ENCODE measurements at regions not wholly inside any gene's neighbourhood (a gene's known extent, or its start where the extent isn't known, plus 50 kb on each side); places are given as distances from the start of the nearest gene placed in this dataset.

DNA sequence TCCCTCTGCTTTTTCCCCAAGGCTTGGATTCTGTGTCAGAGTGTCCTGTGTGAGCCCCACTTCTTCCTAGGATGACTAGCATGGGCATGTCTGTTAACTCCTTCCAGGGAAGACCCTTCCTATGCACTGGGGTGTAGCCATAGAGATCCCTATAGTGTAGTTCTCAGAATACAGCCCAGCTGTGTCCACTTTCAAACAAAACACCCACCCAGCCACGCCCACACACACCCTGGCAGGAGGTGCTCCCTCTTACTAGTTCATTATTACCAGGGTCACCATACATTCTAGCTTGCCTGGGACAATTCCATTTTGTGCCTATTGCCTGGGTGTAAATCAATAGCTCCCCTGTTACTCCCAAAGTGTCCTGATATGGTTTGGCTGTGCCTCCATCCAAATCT lies 195.6 kb downstream of the MYCN start:
- POLR2A ChIA-PET: no interaction called here
- no peak for DNase-seq (ENCODE audit: extremely low spot score)
- TF ChIP-seq, protein P1, sequence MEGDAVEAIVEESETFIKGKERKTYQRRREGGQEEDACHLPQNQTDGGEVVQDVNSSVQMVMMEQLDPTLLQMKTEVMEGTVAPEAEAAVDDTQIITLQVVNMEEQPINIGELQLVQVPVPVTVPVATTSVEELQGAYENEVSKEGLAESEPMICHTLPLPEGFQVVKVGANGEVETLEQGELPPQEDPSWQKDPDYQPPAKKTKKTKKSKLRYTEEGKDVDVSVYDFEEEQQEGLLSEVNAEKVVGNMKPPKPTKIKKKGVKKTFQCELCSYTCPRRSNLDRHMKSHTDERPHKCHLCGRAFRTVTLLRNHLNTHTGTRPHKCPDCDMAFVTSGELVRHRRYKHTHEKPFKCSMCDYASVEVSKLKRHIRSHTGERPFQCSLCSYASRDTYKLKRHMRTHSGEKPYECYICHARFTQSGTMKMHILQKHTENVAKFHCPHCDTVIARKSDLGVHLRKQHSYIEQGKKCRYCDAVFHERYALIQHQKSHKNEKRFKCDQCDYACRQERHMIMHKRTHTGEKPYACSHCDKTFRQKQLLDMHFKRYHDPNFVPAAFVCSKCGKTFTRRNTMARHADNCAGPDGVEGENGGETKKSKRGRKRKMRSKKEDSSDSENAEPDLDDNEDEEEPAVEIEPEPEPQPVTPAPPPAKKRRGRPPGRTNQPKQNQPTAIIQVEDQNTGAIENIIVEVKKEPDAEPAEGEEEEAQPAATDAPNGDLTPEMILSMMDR (IDR thresholded peaks at IDR 0.05; ENCODE audit: control extremely low read depth, extremely low read depth, low read depth, missing control alignments): no peak
- CTCF ChIA-PET: interaction anchor here (1.2 to 2.5 kb wide), 2 partner anchors 9 to 20 kb away, joined by 3 to 9 read pairs; no protein-coding TSS in a partner anchor

DNA sequence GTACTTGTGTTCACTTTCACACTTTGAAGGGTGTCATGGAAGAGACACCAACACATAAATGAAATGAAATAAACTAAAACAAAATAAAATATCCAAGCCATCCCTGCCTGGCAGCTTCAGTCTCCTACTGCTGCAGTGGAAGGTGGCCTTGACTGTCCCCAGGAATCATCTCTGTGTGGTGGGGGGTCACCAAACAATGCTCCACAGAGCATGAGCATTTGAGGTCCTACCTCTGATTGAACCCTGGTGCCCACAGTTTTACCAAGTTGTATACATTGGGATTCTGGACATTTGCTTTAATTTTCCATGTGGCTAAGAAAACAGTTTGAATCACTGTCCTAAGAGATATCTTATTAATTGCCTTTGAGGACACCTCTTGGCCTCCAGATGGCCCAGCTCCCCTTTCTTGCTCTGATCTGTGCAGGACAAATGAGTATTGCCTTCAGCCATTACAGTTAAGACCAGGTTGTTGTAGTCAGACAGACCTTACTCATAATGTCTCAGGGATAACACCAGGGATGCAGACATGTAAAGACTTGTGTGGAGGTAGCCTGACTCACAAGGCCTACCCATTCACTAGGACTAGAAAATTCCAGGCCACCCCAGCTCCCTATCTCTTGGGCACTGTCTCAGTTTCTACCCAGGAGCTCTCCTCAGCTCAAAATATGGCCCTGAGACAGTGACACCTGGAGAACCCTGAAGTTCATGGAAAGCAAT lies 195.0 kb downstream of the MYCN start:
- CTCF ChIA-PET: interaction anchor here (1.2 to 2.5 kb wide), 2 partner anchors 8 to 21 kb away, joined by 3 to 9 read pairs; no protein-coding TSS in a partner anchor
- TF ChIP-seq, protein P1 (IDR thresholded peaks at IDR 0.05; ENCODE audit: control extremely low read depth, extremely low read depth, low read depth, missing control alignments): no peak
- no peak for DNase-seq (ENCODE audit: extremely low spot score)
- POLR2A ChIA-PET: no interaction called here

DNA sequence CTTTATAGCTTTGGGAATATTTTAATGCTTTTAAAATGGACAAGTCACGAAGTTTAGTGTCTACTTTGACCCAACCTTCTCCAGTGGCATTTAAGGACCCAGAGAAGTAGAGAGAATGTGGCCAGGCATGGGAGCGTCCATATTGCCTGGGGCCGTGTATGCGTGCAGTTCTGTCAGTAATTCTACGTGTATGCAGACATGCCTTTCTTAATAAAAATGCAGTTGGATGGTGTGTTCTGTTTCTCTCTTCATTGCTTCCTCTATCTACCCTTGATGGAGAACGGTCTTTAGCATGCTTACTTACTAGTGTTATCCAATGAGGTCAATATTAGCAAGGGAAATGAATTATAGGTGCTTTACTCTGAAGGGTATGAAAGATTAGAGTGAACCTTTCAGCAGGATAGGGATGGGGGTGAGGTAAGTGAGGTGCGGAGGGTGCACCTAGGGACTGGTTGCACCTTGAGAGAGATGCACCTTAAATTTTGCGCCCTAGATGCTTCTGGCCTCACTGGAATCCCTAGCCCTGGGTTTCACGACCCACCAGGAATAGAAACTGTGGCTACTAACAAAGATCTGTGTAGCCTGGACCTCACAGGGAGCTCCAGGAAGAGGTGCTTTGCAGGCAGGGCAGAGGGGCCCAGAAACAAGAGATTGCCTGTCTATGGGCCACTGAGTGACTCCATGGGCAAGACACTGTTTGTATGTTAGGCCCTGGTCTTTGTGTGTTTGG lies 194.3 kb downstream of the MYCN start:
- ChIA-PET POLR2A (no interaction called here), CTCF (interaction anchor here (2.5 kb wide), 1 partner anchor 7 kb away, joined by 9 read pairs; no protein-coding TSS in a partner anchor)
- DNase-seq (ENCODE audit: extremely low spot score): no peak
- TF ChIP-seq, protein P1 (IDR thresholded peaks at IDR 0.05; ENCODE audit: control extremely low read depth, extremely low read depth, low read depth, missing control alignments): no peak

DNA sequence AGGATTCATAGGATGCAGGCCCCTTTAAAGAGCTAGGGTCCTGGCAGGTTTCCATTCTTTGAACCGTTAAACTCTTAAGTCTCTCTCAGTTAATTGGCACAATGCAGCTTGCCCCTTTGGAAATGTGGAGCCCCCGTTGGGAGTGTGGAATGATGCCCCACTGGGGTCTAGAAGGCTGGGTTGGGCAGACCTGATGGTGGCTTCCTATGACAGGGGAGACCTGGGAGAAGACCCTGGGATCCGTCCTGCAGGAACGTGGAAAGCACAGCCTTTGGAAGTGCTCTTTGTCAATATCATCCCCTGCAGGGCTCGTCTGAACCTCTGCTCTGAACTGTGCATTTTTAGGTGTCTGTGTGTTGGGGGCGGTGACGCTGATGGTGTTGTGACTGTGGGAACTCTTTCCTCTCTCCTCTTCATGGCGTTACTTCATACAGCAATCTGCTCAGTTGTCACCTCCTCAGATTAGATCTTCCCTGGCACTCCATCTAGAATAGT lies 190.6 kb downstream of the MYCN start:
- CTCF ChIA-PET: no interaction called here
- TF ChIP-seq, protein P1 (IDR thresholded peaks at IDR 0.05; ENCODE audit: control extremely low read depth, extremely low read depth, low read depth, missing control alignments): no peak
- POLR2A ChIA-PET: no interaction called here
- DNase-seq (ENCODE audit: extremely low spot score): no peak

DNA sequence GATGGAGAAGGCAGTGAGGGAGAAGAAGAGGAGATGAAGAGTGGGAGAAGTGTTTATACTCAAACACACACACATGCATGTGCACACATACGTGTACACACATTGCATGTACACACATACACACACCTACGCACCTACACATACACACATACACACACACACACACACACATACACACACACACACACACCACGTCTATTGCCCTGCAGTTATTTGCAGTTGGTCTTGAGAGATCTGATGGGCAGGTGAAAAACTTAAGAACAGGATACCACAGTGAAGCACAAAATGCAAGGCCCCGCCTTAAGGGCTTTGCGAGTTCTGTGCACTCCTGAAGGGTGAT lies 190.2 kb downstream of the MYCN start:
- no peak for DNase-seq (ENCODE audit: extremely low spot score)
- TF ChIP-seq, protein P1 (IDR thresholded peaks at IDR 0.05; ENCODE audit: control extremely low read depth, extremely low read depth, low read depth, missing control alignments): no peak
- CTCF ChIA-PET: no interaction called here
- POLR2A ChIA-PET: no interaction called here

DNA sequence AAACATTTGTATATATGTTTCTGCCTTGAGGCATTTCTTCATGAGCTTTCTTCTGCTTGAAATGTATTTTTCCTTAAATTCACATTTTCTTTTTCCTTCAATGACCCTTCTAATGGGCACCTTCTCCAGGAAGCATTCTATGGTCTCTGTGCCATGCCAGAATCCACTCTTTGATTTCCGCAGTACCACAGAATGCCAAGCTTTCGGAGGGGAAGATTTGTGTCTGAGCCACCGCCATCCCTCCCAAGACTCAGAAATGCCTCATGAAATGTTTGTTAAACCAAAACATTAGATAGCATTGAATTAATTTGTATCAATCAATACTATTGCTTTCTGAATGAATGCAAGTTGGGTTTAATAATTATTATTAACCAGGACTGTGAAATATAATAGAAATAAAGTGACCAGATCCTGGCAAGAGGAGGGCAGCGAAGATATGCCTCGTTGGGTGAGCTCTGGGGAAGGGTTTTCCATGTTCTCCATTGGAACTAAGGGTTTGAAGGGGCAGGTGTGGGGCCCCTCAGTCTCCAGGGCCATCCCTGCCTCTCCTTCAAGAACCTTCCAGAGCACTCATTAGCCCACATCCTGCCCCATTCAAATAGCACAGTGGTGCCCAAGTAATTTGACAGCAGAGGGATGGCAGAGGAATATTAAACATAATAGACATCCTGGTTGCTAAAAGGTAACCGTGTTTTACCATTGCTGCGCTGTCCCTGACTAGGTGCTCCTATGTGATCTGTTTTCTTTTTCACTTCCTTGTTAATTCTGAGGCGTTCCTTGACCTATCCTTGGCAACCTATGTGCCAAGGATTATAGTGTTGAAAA lies 189.6 kb downstream of the MYCN start:
- ChIA-PET CTCF (no interaction called here), POLR2A (no interaction called here)
- no peak for DNase-seq (ENCODE audit: extremely low spot score)
- TF ChIP-seq, protein P1 (IDR thresholded peaks at IDR 0.05; ENCODE audit: control extremely low read depth, extremely low read depth, low read depth, missing control alignments): no peak

All from GM10248 (cell line).